GM12872 (cell line): ENCODE measurements at regions not wholly inside any gene's neighbourhood (a gene's known extent, or its start where the extent isn't known, plus 50 kb on each side); places are given as distances from the start of the nearest gene placed in this dataset.

Experiments
- TF ChIP-seq, protein P1 (sequence below): IDR thresholded peaks from 3 replicates; pipeline ENCODE4 v1.5.1; 2011; ENCODE audit warnings: low read depth, mild to moderate bottlenecking, low read length, moderate library complexity; ENCODE audit not compliant: insufficient read depth

DNA sequence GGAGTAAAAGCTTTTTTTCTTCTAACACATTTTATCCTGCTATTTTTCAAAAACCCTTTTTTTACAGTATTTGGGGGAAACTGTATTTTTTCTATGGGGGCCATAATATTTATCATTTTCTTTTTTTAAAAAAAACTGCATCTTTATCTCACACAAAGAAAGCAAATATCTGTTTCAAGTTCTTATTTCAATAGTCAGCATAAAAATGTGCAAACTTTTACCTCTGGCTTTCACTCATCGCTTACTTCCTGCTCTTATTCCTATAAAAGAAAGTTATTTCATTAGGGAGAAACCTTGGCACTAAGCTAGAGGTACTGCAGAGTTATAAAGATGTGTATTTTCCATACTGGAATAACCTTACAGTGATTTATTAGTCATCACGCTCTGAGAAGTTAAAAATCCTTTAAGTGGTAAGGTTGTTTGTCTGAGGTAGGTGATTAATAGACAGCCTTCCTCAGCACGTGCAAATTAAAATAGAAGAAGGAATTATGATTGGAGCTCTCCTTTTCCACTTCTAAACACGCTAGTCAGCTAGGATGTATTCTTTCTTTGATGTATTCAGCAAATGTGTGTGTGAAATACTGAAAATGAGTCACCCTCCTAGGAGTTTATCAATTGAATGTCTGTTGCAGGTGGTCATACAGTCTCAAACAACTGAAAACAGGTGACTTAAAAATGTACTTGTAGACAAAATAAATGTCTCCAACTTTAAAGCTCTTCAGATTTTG lies 461.0 kb downstream of the GXYLT1 start:
- TF ChIP-seq, protein P1, sequence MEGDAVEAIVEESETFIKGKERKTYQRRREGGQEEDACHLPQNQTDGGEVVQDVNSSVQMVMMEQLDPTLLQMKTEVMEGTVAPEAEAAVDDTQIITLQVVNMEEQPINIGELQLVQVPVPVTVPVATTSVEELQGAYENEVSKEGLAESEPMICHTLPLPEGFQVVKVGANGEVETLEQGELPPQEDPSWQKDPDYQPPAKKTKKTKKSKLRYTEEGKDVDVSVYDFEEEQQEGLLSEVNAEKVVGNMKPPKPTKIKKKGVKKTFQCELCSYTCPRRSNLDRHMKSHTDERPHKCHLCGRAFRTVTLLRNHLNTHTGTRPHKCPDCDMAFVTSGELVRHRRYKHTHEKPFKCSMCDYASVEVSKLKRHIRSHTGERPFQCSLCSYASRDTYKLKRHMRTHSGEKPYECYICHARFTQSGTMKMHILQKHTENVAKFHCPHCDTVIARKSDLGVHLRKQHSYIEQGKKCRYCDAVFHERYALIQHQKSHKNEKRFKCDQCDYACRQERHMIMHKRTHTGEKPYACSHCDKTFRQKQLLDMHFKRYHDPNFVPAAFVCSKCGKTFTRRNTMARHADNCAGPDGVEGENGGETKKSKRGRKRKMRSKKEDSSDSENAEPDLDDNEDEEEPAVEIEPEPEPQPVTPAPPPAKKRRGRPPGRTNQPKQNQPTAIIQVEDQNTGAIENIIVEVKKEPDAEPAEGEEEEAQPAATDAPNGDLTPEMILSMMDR = no peak

DNA sequence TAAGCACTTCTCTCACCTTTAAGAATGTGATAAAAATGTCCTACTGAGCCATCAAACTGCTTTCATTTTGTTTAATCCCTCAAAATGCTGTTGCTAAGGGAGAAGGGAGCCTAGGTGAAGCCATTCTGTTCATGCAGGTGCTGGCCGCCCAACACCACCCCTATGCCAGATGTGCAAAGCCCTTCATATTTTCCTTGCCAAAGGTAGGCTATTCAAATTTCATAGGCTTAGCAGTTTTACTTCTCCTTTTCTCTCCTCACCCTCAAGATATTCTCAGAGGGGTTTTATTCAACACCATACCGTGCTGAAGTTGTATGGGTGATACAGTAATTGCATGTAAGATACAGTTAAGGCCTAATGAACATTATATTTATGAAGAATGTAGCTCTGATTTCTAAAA lies 461.7 kb downstream of the GXYLT1 start:
- TF ChIP-seq, protein P1 = no peak

DNA sequence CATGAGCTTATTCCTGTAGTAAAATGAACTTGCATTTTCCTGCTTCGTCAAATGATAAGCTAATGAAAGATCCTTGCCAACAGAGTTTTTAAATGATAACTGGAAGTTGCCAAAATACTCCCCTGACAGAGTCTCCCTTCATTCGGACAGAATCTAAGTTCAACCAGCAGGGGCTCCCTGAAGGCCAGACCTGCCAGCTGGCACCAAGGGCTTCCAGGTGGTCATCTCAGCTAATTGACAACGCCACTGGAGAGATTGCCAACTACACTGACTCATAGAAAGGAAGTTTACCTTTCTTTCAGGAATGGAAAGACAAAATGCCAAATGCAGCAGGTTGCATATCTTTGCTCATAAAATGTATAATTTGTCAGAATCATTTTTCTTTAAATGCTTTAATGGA lies 462.8 kb downstream of the GXYLT1 start:
- TF ChIP-seq, protein P1 = no peak

DNA sequence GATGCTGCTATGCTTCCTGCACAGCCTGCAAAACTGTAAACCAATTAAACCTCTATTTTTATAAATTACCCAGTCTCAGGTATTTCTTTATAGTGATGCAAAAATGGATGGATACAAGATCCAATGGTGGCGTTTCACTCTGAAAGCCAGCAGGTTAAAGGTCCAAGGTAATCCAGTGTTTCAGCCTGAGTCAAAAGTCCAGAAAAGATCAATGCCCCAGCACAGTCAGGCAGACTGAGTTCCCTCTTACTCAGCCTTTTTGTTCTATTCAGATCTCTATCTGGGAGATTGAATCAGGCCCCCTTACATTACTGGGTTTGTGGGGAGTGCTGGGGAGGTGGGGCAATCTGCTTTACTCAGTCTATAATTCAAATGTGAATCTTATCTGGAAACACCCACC lies 464.5 kb downstream of the GXYLT1 start:
- TF ChIP-seq, protein P1 = no peak

DNA sequence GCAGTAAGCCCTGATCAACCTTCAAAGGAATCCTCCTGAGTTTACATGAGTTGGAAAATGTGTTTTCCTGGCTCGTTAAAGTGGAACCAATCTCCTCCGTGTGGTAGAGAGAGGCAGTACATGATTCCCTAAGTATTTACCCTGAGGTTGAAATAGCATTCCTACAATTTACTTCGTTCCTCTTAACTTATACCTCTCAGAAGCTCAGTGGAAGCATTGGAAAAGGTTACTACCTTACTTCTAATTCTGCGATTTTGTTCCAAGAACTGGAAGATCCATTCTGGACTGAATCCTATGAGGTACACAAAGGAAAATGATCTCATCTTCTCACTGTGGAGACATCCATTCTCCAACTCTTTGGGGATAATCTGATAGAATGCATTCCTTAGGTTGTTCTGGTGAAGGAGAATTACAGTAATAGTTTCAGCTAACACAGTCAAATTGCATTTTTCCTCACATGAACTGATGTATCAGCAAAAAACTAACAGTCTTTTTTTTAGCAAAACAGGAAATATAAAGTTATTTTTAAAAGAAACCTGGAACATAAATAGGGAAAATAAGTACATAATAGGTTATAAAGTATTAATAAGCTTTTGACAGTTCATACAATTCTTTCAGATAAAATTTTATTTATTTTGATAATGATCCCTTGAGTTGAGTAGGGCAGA lies 475.6 kb downstream of the PDZRN4 start:
- TF ChIP-seq, protein P1 = peak; percentile 22; the same call in 1 of the 3 replicates

DNA sequence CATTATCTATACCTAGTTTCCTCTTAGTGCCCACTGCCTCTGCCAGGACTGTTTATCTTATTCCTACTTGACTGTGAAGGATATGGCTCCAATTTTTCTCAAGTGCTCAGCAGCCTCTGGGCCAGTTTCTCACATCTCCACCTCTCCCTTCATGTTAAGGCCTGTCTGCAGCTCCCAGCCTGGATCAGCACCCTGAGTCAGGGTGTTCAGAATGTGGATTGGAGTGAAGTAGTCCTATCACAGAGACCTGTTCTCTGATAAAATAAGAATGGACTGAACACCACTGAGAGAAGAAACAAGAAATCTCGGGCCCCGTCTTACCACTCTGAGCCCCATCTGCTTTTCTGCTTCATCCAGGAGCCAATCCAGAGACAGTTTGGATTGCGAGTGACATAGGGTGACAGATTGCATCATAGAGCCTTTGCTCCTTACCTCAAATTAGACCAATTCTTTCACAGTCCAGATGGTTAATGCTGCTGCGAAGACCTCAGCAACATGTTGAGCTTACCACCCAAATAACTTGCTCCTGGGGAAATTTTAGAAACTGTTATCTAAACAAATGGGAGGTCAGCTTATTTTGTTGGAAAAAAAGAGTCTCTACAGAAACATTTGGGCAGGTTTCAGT lies 473.1 kb downstream of the PDZRN4 start:
- TF ChIP-seq, protein P1 = no peak

DNA sequence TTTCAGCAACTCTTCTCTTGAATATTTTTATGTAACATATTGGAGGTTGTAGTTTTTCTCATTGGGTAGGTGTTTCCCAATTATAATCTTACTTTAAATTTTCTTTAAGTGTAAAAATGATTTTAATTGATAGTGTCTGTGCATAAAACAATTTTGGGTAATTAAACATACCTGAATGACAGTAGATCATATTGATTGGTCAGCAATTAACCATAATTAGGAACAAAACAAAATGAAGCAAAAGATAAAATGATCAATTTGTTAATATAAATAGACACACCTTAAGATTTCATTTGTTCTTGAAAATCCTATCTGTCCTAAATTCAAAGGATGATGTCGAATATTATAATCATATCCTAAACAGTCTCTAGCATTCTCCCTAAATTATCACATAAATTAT lies 468.3 kb downstream of the PDZRN4 start:
- TF ChIP-seq, protein P1 = no peak
